ENCODE measurements at regions not wholly inside any gene's neighbourhood (a gene's known extent, or its start where the extent isn't known, plus 50 kb on each side); places are given as distances from the start of the nearest gene placed in this dataset.
"Not testable (repeated sequence)": the region's sequence is repeated elsewhere in the genome, so short reads cannot be mapped to it uniquely, and the experiment has no call there.

DNA sequence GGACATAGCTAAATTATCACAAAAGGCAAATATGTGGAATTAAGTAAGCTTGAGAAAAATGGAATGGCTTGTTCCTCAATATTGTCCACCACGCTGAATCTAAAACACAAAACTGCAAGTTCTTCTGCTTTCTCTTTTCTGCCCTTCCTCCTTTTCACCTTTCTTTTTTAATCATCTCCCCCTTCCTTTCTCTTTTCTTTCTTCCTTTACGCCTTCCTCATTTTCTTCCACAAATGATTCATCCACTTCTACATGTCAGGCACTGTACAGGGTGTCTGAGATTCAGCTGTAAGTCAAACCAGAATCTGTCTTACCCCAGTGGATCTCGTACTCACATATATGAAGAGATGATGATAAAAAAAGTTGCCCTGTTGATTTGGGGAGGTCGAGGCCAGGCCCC, 1182.5 kb downstream of the MRPL39 start:
- H3K27me3 ChIP-seq (ENCODE audit: insufficient read depth, low read length): peaks cover 14% of the 10 kb centered on the region; the same call in 1 of the 2 replicates
- no peaks in the 10 kb centered on the region for H3K36me3 ChIP-seq (ENCODE audit: insufficient read depth, low read length)
- peaks cover 8% of the 10 kb centered on the region for H3K4me1 ChIP-seq (ENCODE audit: insufficient read depth, low read length)
- H3K9ac ChIP-seq (ENCODE audit: low read depth, low read length): no peak overlapping the region
- peaks cover 12% of the 10 kb centered on the region for H3K9me3 ChIP-seq (ENCODE audit: insufficient read depth, low read depth, low read length)
- no peak overlapping the region for H3K4me3 ChIP-seq (ENCODE audit: low read length)
- H3K27ac ChIP-seq (ENCODE audit: low read depth, low read length): no peak overlapping the region
- 85% methylated on average over 4 of the region's 4 CpGs for WGBS

DNA sequence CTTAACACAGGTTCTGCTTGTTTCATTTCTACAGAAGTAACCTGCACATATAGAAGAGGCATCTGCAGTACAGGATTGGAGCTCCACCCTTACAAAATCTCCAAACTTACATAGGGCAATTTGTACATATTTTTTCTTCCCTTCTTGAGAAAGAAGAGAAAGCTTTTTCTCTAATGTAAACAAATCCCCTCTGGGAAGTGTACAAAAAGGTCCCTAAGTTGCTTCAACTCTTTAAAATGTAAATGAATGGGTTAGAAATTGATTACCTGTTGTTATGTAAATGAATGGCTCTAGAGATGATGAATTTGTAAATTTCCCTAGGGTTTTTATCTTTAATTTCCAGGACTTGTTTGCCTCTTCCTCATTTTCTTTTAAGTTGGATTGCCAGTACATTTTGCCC, 1183.7 kb downstream of the MRPL39 start:
- Histone ChIP-seq H3K36me3 (ENCODE audit: insufficient read depth, low read length) (no peaks in the 10 kb centered on the region), H3K27ac (ENCODE audit: low read depth, low read length) (no peak overlapping the region), H3K27me3 (ENCODE audit: insufficient read depth, low read length) (peaks cover 14% of the 10 kb centered on the region; the same call in 1 of the 2 replicates), H3K9me3 (ENCODE audit: insufficient read depth, low read depth, low read length) (peaks cover 24% of the 10 kb centered on the region), H3K4me1 (ENCODE audit: insufficient read depth, low read length) (peaks cover 8% of the 10 kb centered on the region), H3K9ac (ENCODE audit: low read depth, low read length) (no peak overlapping the region), H3K4me3 (ENCODE audit: low read length) (no peak overlapping the region)

DNA sequence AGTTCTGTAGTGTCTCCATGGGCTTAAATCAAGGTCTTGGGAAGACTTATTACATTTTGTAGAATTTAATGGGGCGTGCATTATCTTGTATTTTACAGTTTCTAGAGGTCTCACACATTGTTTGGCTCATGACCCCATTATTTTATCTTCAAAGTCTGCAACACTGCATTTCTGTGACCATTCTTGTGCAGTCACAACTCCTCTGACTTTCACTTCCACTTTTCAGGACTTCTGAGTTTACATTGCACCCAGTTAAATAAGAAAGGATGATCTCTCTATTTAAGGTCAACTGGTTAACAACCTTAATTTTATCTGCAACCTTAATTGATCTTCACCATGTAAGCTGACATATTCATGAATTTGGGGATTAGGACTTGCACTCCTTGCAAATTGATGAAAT, 1186.6 kb downstream of the MRPL39 start:
- H3K9me3 ChIP-seq (ENCODE audit: insufficient read depth, low read depth, low read length): peaks cover 42% of the 10 kb centered on the region
- 7% methylated on average over 1 of the region's 1 CpG for WGBS

DNA sequence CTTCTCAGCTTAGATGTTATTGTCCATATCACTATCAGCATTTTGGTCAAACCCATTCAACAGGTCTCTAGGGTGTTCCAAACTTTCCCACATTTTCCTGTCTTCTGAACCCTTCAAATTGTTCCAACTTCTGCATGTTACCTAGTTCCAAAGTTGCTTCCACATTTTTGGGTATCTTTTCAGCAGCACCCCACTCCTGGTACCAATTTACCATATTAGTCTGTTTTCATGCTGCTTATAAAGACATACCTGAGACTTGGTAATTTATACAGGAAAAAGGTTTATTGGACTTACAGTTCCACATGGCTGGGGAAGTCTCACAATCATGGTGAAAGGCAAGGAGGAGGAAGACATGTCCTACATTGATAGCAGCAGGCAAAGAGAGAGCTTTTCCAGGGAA, 1187.6 kb downstream of the MRPL39 start:
- Histone ChIP-seq H3K9me3 (ENCODE audit: insufficient read depth, low read depth, low read length) (peaks cover 42% of the 10 kb centered on the region), H3K27me3 (ENCODE audit: insufficient read depth, low read length) (peaks cover 11% of the 10 kb centered on the region; the same call in 1 of the 2 replicates)
- H3K4me1 ChIP-seq (ENCODE audit: insufficient read depth, low read length); H3K4me3 ChIP-seq (ENCODE audit: low read length); H3K27ac ChIP-seq (ENCODE audit: low read depth, low read length); H3K9ac ChIP-seq (ENCODE audit: low read depth, low read length); H3K36me3 ChIP-seq (ENCODE audit: insufficient read depth, low read length): not testable (repeated sequence)

More for the DNA sequence above, 1186.6 kb downstream of the MRPL39 start:
- H3K4me1 ChIP-seq (ENCODE audit: insufficient read depth, low read length): peaks cover 8% of the 10 kb centered on the region
- H3K36me3 ChIP-seq (ENCODE audit: insufficient read depth, low read length): no peaks in the 10 kb centered on the region
- H3K4me3 ChIP-seq (ENCODE audit: low read length): no peak overlapping the region
- H3K9ac ChIP-seq (ENCODE audit: low read depth, low read length): no peak overlapping the region
- H3K27me3 ChIP-seq (ENCODE audit: insufficient read depth, low read length): peaks cover 14% of the 10 kb centered on the region; the same call in 1 of the 2 replicates
- H3K27ac ChIP-seq (ENCODE audit: low read depth, low read length): no peak overlapping the region

GRCh38 chr21:24418671-24419070, 1188.6 kb downstream of the MRPL39 start:
- H3K27ac ChIP-seq (ENCODE audit: low read depth, low read length): no peak overlapping the region
- no peaks in the 10 kb centered on the region for H3K36me3 ChIP-seq (ENCODE audit: insufficient read depth, low read length)
- peaks cover 8% of the 10 kb centered on the region for H3K4me1 ChIP-seq (ENCODE audit: insufficient read depth, low read length)
- H3K4me3 ChIP-seq (ENCODE audit: low read length): no peak overlapping the region
- peaks cover 7% of the 10 kb centered on the region; the same call in 1 of the 2 replicates for H3K27me3 ChIP-seq (ENCODE audit: insufficient read depth, low read length)
- H3K9me3 ChIP-seq (ENCODE audit: insufficient read depth, low read depth, low read length): peaks cover 42% of the 10 kb centered on the region
- H3K9ac ChIP-seq (ENCODE audit: low read depth, low read length): no peak overlapping the region

- Histone ChIP-seq H3K9me3 (ENCODE audit: insufficient read depth, low read depth, low read length) (0 out of 2 replicates have a peak, but pooled peaks cover 3% of the 10 kb centered on the region), H3K4me1 (ENCODE audit: insufficient read depth, low read length) (no peaks in the 10 kb centered on the region), H3K36me3 (ENCODE audit: insufficient read depth, low read length) (no peaks in the 10 kb centered on the region), H3K27me3 (ENCODE audit: insufficient read depth, low read length) (no peaks in the 10 kb centered on the region), H3K27ac (ENCODE audit: low read depth, low read length) (no peak overlapping the region), H3K4me3 (ENCODE audit: low read length) (no peak overlapping the region), H3K9ac (ENCODE audit: low read depth, low read length) (no peak overlapping the region)
Observed at GRCh38 chr21:24411429-24411828, 1195.9 kb downstream of the MRPL39 start.

DNA sequence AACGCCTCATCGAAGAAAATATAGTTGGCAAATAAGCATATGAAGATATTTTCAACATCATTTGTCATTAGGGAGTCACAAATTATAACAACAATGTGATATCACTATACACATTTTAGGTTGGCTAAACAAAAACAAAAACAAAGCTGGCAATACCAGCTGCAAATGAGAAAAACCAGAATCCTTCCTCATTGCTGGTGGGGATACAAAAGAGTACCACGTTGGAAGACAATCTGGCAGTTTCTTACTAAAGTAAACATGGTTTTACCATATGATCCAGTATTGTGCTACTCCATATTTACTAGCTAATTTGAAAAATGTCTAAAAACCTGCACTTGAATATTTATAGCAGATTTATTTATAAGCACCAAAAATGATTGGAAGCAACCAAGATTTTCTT, 1204.1 kb downstream of the MRPL39 start:
- no peak overlapping the region for H3K27ac ChIP-seq (ENCODE audit: low read depth, low read length)
- no peaks in the 10 kb centered on the region for H3K9me3 ChIP-seq (ENCODE audit: insufficient read depth, low read depth, low read length)

DNA sequence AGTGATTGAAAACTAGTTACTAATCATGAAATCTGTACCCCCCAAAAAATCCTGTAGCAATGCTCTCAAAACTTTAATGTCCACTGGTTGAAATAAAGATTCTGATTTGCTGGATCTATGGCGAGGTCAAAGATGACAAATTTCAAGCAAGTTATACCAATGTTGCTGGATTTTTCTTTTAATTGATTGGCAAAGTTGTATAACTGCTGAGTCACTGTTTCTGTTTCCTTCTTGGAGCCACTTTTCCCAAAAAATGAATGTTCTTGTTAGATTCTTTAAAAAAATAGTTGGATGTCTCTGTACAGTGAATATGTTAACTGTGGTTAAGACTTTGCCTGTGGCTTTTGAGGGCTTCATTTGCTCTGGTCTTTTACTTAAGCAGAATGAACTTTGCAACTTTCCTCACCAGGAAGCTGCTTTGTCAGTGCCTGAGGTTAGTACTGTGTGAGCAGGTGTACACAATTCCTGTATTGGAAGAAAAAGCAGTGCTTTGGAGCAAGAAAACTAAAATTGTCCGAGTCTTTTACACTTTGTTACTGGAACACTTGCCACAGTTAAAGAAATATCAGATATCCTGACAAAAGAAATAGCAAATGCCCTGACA, 1211.9 kb downstream of the MRPL39 start:
- H3K27me3 ChIP-seq (ENCODE audit: insufficient read depth, low read length): no peaks in the 10 kb centered on the region
- no peaks in the 10 kb centered on the region for H3K36me3 ChIP-seq (ENCODE audit: insufficient read depth, low read length)
- H3K4me1 ChIP-seq (ENCODE audit: insufficient read depth, low read length): no peaks in the 10 kb centered on the region
- no peak overlapping the region for H3K9ac ChIP-seq (ENCODE audit: low read depth, low read length)
- no peak overlapping the region for H3K27ac ChIP-seq (ENCODE audit: low read depth, low read length)
- H3K9me3 ChIP-seq (ENCODE audit: insufficient read depth, low read depth, low read length): no peaks in the 10 kb centered on the region
- WGBS: 73% methylated on average over 2 of the region's 2 CpGs
- H3K4me3 ChIP-seq (ENCODE audit: low read length): no peak overlapping the region

More for the DNA sequence above, 1204.1 kb downstream of the MRPL39 start:
- H3K9ac ChIP-seq (ENCODE audit: low read depth, low read length): no peak overlapping the region
- WGBS: 60% methylated on average over 1 of the region's 3 CpGs
- no peaks in the 10 kb centered on the region for H3K27me3 ChIP-seq (ENCODE audit: insufficient read depth, low read length)
- no peak overlapping the region for H3K4me3 ChIP-seq (ENCODE audit: low read length)
- H3K36me3 ChIP-seq (ENCODE audit: insufficient read depth, low read length): no peaks in the 10 kb centered on the region
- H3K4me1 ChIP-seq (ENCODE audit: insufficient read depth, low read length): no peaks in the 10 kb centered on the region

GRCh38 chr21:24375201-24375600, 1232.1 kb downstream of the MRPL39 start:
- Histone ChIP-seq H3K36me3 (ENCODE audit: insufficient read depth, low read length) (no peaks in the 10 kb centered on the region), H3K27me3 (ENCODE audit: insufficient read depth, low read length) (no peaks in the 10 kb centered on the region), H3K27ac (ENCODE audit: low read depth, low read length) (no peak overlapping the region), H3K9ac (ENCODE audit: low read depth, low read length) (no peak overlapping the region), H3K4me1 (ENCODE audit: insufficient read depth, low read length) (no peaks in the 10 kb centered on the region), H3K4me3 (ENCODE audit: low read length) (no peak overlapping the region), H3K9me3 (ENCODE audit: insufficient read depth, low read depth, low read length) (0 out of 2 replicates have a peak, but pooled peaks cover 3% of the 10 kb centered on the region)
- 45% methylated on average over 2 of the region's 3 CpGs for WGBS

- Histone ChIP-seq H3K27me3 (ENCODE audit: insufficient read depth, low read length) (no peaks in the 10 kb centered on the region), H3K36me3 (ENCODE audit: insufficient read depth, low read length) (no peaks in the 10 kb centered on the region), H3K9ac (ENCODE audit: low read depth, low read length) (no peak overlapping the region), H3K4me3 (ENCODE audit: low read length) (no peak overlapping the region), H3K9me3 (ENCODE audit: insufficient read depth, low read depth, low read length) (0 out of 2 replicates have a peak, but pooled peaks cover 3% of the 10 kb centered on the region), H3K27ac (ENCODE audit: low read depth, low read length) (no peak overlapping the region), H3K4me1 (ENCODE audit: insufficient read depth, low read length) (no peaks in the 10 kb centered on the region)
- WGBS: 90% methylated on average over 4 of the region's 4 CpGs
Observed at GRCh38 chr21:24372506-24372905, 1234.8 kb downstream of the MRPL39 start.

DNA sequence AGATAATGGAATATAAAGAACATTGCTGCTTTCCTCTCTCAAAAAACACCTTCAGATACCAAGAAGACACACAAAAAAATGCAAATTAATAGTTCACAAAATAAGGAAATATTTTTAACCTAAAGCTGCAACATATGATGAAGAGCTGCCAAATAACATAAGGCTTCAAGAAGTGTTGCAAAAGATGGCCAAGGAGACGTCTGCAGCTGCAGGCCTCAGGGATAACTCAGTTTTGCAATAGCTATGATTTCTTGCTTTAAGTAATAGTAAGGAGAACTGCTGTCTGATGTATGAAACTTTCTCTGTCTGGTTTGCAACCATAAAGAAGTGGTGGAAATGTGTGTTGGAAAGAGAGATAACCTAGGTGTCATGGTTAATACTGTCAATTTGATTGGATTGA, 1237.5 kb downstream of the MRPL39 start:
- Histone ChIP-seq H3K4me1 (ENCODE audit: insufficient read depth, low read length) (no peaks in the 10 kb centered on the region), H3K27me3 (ENCODE audit: insufficient read depth, low read length) (no peaks in the 10 kb centered on the region), H3K4me3 (ENCODE audit: low read length) (no peak overlapping the region), H3K9ac (ENCODE audit: low read depth, low read length) (no peak overlapping the region), H3K9me3 (ENCODE audit: insufficient read depth, low read depth, low read length) (no peaks in the 10 kb centered on the region), H3K27ac (ENCODE audit: low read depth, low read length) (no peak overlapping the region), H3K36me3 (ENCODE audit: insufficient read depth, low read length) (no peaks in the 10 kb centered on the region)
- 66% methylated on average over 1 of the region's 1 CpG for WGBS

DNA sequence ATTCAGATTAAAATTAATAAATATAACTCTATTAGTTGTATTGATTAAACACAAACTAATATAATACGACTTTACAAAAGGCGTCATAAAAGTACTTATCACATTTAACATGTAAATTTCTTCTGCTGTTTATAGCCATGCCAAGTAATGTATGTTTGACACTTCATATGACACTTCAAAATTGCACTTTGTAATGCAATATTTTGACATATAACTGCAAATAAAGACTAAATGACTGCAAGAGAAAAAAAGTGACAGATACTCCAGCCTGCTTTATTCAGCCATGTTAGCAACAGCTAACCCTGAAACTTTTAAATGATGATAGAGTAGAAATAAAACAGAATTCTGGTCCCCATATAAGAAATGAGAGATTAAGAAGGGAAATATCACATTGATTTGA, 1238.0 kb downstream of the MRPL39 start:
- Histone ChIP-seq H3K36me3 (ENCODE audit: insufficient read depth, low read length) (no peaks in the 10 kb centered on the region), H3K27me3 (ENCODE audit: insufficient read depth, low read length) (no peaks in the 10 kb centered on the region), H3K9ac (ENCODE audit: low read depth, low read length) (no peak overlapping the region), H3K9me3 (ENCODE audit: insufficient read depth, low read depth, low read length) (no peaks in the 10 kb centered on the region), H3K27ac (ENCODE audit: low read depth, low read length) (no peak overlapping the region), H3K4me3 (ENCODE audit: low read length) (no peak overlapping the region), H3K4me1 (ENCODE audit: insufficient read depth, low read length) (no peaks in the 10 kb centered on the region)
- WGBS: no CpG with 5 or more reads among the region's 2 CpGs

All from HUES64 (cell line).